ENCODE measurements at regions not wholly inside any gene's neighbourhood (a gene's known extent, or its start where the extent isn't known, plus 50 kb on each side); places are given as distances from the start of the nearest gene placed in this dataset.
"Not testable (repeated sequence)": the region's sequence is repeated elsewhere in the genome, so short reads cannot be mapped to it uniquely, and the experiment has no call there.

GRCh38 chr3:43236008-43236407, 50.3 kb upstream of the SNRK start:
- peaks cover 32% of the 10 kb centered on the region for H3K4me1 Mint-ChIP-seq (ENCODE audit: low read depth)
- no peak overlapping the region for H3K4me3 Mint-ChIP-seq
- H3K27me3 Mint-ChIP-seq = no peaks in the 10 kb centered on the region
- H3K9me3 Mint-ChIP-seq (ENCODE audit: low read depth) = no peaks in the 10 kb centered on the region
- no peak overlapping the region for H3K27ac Mint-ChIP-seq
- peaks cover 3% of the 10 kb centered on the region for H3K36me3 Mint-ChIP-seq

- Mint-ChIP-seq H3K4me1 (ENCODE audit: low read depth) (peaks cover 18% of the 10 kb centered on the region), H3K36me3 (peaks cover under 1% of the 10 kb centered on the region), H3K4me3 (no peak overlapping the region), H3K27me3 (no peaks in the 10 kb centered on the region), H3K27ac (no peak overlapping the region), H3K9me3 (ENCODE audit: low read depth) (no peaks in the 10 kb centered on the region)
Measured at GRCh38 chr3:43233062-43233461, 53.3 kb upstream of the SNRK start.

GRCh38 chr3:43231276-43232000, 54.9 kb upstream of the SNRK start:
- Mint-ChIP-seq H3K36me3 (peaks cover 12% of the 10 kb centered on the region), H3K4me1 (ENCODE audit: low read depth) (peaks cover 17% of the 10 kb centered on the region), H3K4me3 (no peak overlapping the region), H3K9me3 (ENCODE audit: low read depth) (peaks cover 15% of the 10 kb centered on the region), H3K27me3 (no peaks in the 10 kb centered on the region), H3K27ac (no peak overlapping the region)

GRCh38 chr3:43229865-43230264, 56.5 kb upstream of the SNRK start:
- Mint-ChIP-seq H3K9me3 (ENCODE audit: low read depth) (peaks cover 15% of the 10 kb centered on the region), H3K4me1 (ENCODE audit: low read depth) (peaks cover 15% of the 10 kb centered on the region), H3K36me3 (peaks cover 12% of the 10 kb centered on the region)
- not testable (repeated sequence) for H3K27ac Mint-ChIP-seq, H3K4me3 Mint-ChIP-seq, H3K27me3 Mint-ChIP-seq

GRCh38 chr3:43227685-43228084, 58.7 kb upstream of the SNRK start:
- Mint-ChIP-seq H3K4me1 (ENCODE audit: low read depth) (peaks cover 27% of the 10 kb centered on the region), H3K36me3 (peaks cover 12% of the 10 kb centered on the region), H3K9me3 (ENCODE audit: low read depth) (peaks cover 15% of the 10 kb centered on the region)
- not testable (repeated sequence) for H3K27me3 Mint-ChIP-seq, H3K4me3 Mint-ChIP-seq, H3K27ac Mint-ChIP-seq

- peaks cover 15% of the 10 kb centered on the region for H3K9me3 Mint-ChIP-seq (ENCODE audit: low read depth)
- no peaks in the 10 kb centered on the region for H3K27me3 Mint-ChIP-seq
- peak overlapping the region; percentile 67 for H3K27ac Mint-ChIP-seq
- H3K4me1 Mint-ChIP-seq (ENCODE audit: low read depth) = peaks cover 57% of the 10 kb centered on the region
- H3K36me3 Mint-ChIP-seq = peaks cover 12% of the 10 kb centered on the region
- peak overlapping the region; percentile 60 for H3K4me3 Mint-ChIP-seq
Measured at GRCh38 chr3:43224405-43225073, 61.8 kb upstream of the SNRK start.

GRCh38 chr3:43223670-43224364, 62.5 kb upstream of the SNRK start:
- no peaks in the 10 kb centered on the region for H3K27me3 Mint-ChIP-seq
- peaks cover 15% of the 10 kb centered on the region for H3K9me3 Mint-ChIP-seq (ENCODE audit: low read depth)
- peaks cover 12% of the 10 kb centered on the region for H3K36me3 Mint-ChIP-seq
- H3K4me3 Mint-ChIP-seq = peak overlapping the region; percentile 8
- H3K27ac Mint-ChIP-seq = peak overlapping the region; percentile 52
- peaks cover 62% of the 10 kb centered on the region for H3K4me1 Mint-ChIP-seq (ENCODE audit: low read depth)

GRCh38 chr3:43222590-43222989, 63.8 kb upstream of the SNRK start:
- Mint-ChIP-seq H3K4me1 (ENCODE audit: low read depth) (peaks cover 74% of the 10 kb centered on the region), H3K9me3 (ENCODE audit: low read depth) (peaks cover 11% of the 10 kb centered on the region), H3K27ac (peak overlapping the region; percentile 69), H3K36me3 (peaks cover 7% of the 10 kb centered on the region), H3K4me3 (peak overlapping the region; percentile 24), H3K27me3 (no peaks in the 10 kb centered on the region)

- Mint-ChIP-seq H3K36me3 (no peaks in the 10 kb centered on the region), H3K27ac (no peak overlapping the region), H3K9me3 (ENCODE audit: low read depth) (no peaks in the 10 kb centered on the region), H3K4me1 (ENCODE audit: low read depth) (peaks cover 89% of the 10 kb centered on the region), H3K27me3 (no peaks in the 10 kb centered on the region), H3K4me3 (no peak overlapping the region)
Measured at GRCh38 chr3:43221076-43221475, 65.3 kb upstream of the SNRK start.

- H3K4me1 Mint-ChIP-seq (ENCODE audit: low read depth) = peaks cover 94% of the 10 kb centered on the region
Measured at GRCh38 chr3:43219616-43220015, 66.7 kb upstream of the SNRK start.

GRCh38 chr3:43218921-43219320, 67.4 kb upstream of the SNRK start:
- H3K4me1 Mint-ChIP-seq (ENCODE audit: low read depth) = peaks cover 89% of the 10 kb centered on the region
- no peak overlapping the region for H3K4me3 Mint-ChIP-seq

More at GRCh38 chr3:43219616-43220015, 66.7 kb upstream of the SNRK start:
- Mint-ChIP-seq H3K36me3 (no peaks in the 10 kb centered on the region), H3K27ac (no peak overlapping the region), H3K27me3 (no peaks in the 10 kb centered on the region), H3K9me3 (ENCODE audit: low read depth) (no peaks in the 10 kb centered on the region), H3K4me3 (no peak overlapping the region)

GRCh38 chr3:43218156-43218555, 68.2 kb upstream of the SNRK start:
- no peaks in the 10 kb centered on the region for H3K27me3 Mint-ChIP-seq
- H3K27ac Mint-ChIP-seq = no peak overlapping the region
- H3K36me3 Mint-ChIP-seq = no peaks in the 10 kb centered on the region
- H3K9me3 Mint-ChIP-seq (ENCODE audit: low read depth) = no peaks in the 10 kb centered on the region
- peaks cover 81% of the 10 kb centered on the region for H3K4me1 Mint-ChIP-seq (ENCODE audit: low read depth)
- H3K4me3 Mint-ChIP-seq = no peak overlapping the region

More at GRCh38 chr3:43218921-43219320, 67.4 kb upstream of the SNRK start:
- Mint-ChIP-seq H3K27me3 (no peaks in the 10 kb centered on the region), H3K36me3 (no peaks in the 10 kb centered on the region), H3K27ac (no peak overlapping the region), H3K9me3 (ENCODE audit: low read depth) (no peaks in the 10 kb centered on the region)

- Mint-ChIP-seq H3K36me3 (no peaks in the 10 kb centered on the region), H3K9me3 (ENCODE audit: low read depth) (no peaks in the 10 kb centered on the region), H3K4me3 (peak overlapping the region; percentile 63), H3K27ac (peak overlapping the region; percentile 83), H3K27me3 (no peaks in the 10 kb centered on the region), H3K4me1 (ENCODE audit: low read depth) (peaks cover 76% of the 10 kb centered on the region)
Measured at GRCh38 chr3:43217633-43218032, 68.7 kb upstream of the SNRK start.

GRCh38 chr3:43217206-43217605, 69.1 kb upstream of the SNRK start:
- Mint-ChIP-seq H3K4me3 (peak overlapping the region; percentile 63), H3K36me3 (no peaks in the 10 kb centered on the region), H3K27ac (peak overlapping the region; percentile 83), H3K9me3 (ENCODE audit: low read depth) (no peaks in the 10 kb centered on the region), H3K27me3 (no peaks in the 10 kb centered on the region), H3K4me1 (ENCODE audit: low read depth) (peaks cover 72% of the 10 kb centered on the region)

GRCh38 chr3:43215663-43216275, 70.6 kb upstream of the SNRK start:
- Mint-ChIP-seq H3K36me3 (no peaks in the 10 kb centered on the region), H3K9me3 (ENCODE audit: low read depth) (no peaks in the 10 kb centered on the region)

More at GRCh38 chr3:43215663-43216275, 70.6 kb upstream of the SNRK start:
- Mint-ChIP-seq H3K4me3 (no peak overlapping the region), H3K4me1 (ENCODE audit: low read depth) (peaks cover 57% of the 10 kb centered on the region), H3K27me3 (no peaks in the 10 kb centered on the region), H3K27ac (peak overlapping the region; percentile 17)
